Tibial nerve (tissue), 3 donors: ENCODE measurements at regions not wholly inside any gene's neighbourhood (a gene's known extent, or its start where the extent isn't known, plus 50 kb on each side); places are given as distances from the start of the nearest gene placed in this dataset.

Experiments used
- CTCF ChIP-seq, 5 experiments: fragments of 200-600 bp in 3 of 5; fragments of 450-650 bp in 2 of 5; sonication (generic) in 3 of 5; IDR thresholded peaks; one replicate each; pipeline ENCODE4 v1.5.1; 2016 to 2019; ENCODE audit warnings: antibody characterized with exemption in 5 of 5, mild to moderate bottlenecking in 3 of 5, moderate library complexity in 2 of 5
- POLR2A ChIP-seq, 2 donors: fragments of 450-650 bp; IDR thresholded peaks; one replicate each; pipeline ENCODE4 v1.6.1; 2017; ENCODE audit warnings: antibody characterized with exemption in 2 of 2, mild to moderate bottlenecking in 2 of 2, moderate library complexity in 2 of 2

GRCh38 chr13:88068316-88068715 lies 397.1 kb downstream of the SLITRK5 start:
- TF ChIP-seq POLR2A (IDR thresholded peaks at IDR 0.05): no peak
- no peak for TF ChIP-seq CTCF (IDR thresholded peaks at IDR 0.05)
